ENCODE measurements at regions not wholly inside any gene's neighbourhood (a gene's known extent, or its start where the extent isn't known, plus 50 kb on each side); places are given as distances from the start of the nearest gene placed in this dataset.

DNA sequence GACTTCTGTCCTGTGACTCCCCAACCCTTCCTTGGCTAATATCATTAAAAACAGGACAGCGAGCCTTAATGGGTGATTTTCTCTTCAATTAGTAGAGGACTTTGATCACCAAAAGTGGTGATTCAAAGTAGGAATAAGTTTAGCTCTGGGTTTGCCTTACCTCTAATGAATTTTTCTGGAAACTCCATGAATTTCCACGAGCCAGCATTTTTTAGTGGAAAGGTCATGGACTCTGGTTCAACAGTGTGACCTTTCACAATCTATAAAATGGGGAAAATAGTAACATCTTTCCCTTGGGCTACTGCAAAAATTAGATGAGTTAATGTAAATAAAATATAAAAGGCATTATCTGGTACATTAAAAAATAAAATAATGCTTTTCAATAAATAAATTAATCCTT, 417.8 kb upstream of the NR2F2 start:
- no peak for DNase-seq (ENCODE audit: low spot score)
- in situ Hi-C loops (cut with MboI; ENCODE audit: low pct_unique_long_range_greater_than_20kb, low sequenced_read_pairs, unreplicated experiment) = no loop called here
- TF ChIP-seq, protein P1, sequence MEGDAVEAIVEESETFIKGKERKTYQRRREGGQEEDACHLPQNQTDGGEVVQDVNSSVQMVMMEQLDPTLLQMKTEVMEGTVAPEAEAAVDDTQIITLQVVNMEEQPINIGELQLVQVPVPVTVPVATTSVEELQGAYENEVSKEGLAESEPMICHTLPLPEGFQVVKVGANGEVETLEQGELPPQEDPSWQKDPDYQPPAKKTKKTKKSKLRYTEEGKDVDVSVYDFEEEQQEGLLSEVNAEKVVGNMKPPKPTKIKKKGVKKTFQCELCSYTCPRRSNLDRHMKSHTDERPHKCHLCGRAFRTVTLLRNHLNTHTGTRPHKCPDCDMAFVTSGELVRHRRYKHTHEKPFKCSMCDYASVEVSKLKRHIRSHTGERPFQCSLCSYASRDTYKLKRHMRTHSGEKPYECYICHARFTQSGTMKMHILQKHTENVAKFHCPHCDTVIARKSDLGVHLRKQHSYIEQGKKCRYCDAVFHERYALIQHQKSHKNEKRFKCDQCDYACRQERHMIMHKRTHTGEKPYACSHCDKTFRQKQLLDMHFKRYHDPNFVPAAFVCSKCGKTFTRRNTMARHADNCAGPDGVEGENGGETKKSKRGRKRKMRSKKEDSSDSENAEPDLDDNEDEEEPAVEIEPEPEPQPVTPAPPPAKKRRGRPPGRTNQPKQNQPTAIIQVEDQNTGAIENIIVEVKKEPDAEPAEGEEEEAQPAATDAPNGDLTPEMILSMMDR (IDR thresholded peaks at IDR 0.05; ENCODE audit: extremely low read depth, insufficient read depth, missing control alignments) = no peak

DNA sequence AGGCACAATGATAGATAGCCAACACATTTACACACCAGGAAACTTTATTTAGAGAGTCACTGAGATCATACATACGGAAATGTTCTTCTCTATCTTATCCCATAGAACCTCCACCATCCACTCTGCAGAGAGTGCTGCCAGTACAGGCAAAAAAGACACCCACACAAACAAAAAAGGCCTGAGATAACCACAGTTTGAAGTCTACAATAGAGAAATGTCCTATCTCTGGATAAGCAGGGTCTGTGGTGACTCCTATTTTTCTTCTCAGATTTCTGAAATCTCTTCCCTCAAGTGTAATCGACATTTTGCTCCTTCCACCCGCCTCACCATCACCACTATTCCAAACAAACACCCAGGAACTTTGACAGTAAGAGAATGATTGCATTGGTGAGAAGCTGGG, 413.9 kb upstream of the NR2F2 start:
- in situ Hi-C loops (cut with MboI; ENCODE audit: low pct_unique_long_range_greater_than_20kb, low sequenced_read_pairs, unreplicated experiment) = no loop called here
- TF ChIP-seq, protein P1 (IDR thresholded peaks at IDR 0.05; ENCODE audit: extremely low read depth, insufficient read depth, missing control alignments) = no peak
- no peak for DNase-seq (ENCODE audit: low spot score)

DNA sequence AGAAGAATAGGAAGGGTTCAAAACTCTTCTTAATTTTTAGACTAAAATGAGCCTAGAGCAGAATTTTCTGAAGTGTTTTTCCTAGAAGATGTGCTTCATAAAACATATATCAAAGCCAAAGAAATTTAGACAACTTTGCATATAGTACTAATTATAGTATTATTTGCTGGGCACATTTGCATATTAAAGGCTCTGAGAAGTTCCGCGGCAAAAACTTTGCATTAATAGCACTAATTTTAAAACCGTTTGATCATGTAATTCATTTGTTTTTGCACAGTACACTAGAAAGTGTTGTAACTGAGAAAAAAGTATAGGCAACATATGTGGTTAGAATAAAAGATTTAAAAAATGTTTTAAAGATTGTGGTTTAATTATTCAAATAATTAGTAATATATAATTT, 412.0 kb upstream of the NR2F2 start:
- in situ Hi-C loops (cut with MboI; ENCODE audit: low pct_unique_long_range_greater_than_20kb, low sequenced_read_pairs, unreplicated experiment) = no loop called here
- TF ChIP-seq, protein P1 (IDR thresholded peaks at IDR 0.05; ENCODE audit: extremely low read depth, insufficient read depth, missing control alignments) = no peak
- DNase-seq (ENCODE audit: low spot score) = no peak

DNA sequence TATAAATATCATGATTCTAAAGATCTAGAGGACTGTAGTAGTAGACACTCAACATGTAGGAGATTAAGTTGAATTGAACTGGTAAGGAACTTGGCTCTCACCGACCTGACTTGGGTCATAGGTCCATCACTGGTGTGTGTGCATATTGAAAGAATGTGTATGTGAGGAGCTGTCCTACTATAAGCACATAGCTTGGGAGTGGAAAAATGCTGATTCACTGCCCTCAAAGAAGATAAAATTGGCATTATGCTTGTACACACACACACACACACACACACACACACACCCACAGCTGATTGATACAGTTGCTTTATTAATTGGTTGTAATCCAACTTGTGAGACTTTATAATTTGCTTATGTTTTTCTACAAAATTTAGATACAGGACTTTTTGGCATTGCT, 411.0 kb upstream of the NR2F2 start:
- in situ Hi-C loops (cut with MboI; ENCODE audit: low pct_unique_long_range_greater_than_20kb, low sequenced_read_pairs, unreplicated experiment) = no loop called here
- no peak for DNase-seq (ENCODE audit: low spot score)
- TF ChIP-seq, protein P1 (IDR thresholded peaks at IDR 0.05; ENCODE audit: extremely low read depth, insufficient read depth, missing control alignments) = no peak

DNA sequence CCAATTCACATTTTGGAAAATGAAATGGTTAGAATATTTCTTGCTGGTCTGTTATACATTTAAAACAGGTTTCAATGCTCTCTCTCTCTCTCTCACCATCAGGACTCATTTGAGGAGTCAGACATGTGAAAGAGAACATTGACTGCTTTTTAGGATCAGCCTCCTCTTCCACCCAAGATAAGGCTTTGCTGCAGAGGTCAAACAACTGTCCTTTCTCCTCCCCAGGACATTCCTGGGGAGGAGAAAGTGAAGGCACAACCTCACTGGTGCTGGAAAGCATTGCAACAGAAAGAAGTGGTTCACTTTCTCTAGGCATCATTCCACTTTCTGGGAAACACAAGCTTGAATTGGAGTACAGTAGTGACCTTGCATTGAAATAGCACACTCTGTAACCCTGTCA, 409.1 kb upstream of the NR2F2 start:
- in situ Hi-C loops (cut with MboI; ENCODE audit: low pct_unique_long_range_greater_than_20kb, low sequenced_read_pairs, unreplicated experiment) = no loop called here
- DNase-seq (ENCODE audit: low spot score) = no peak
- TF ChIP-seq, protein P1 (IDR thresholded peaks at IDR 0.05; ENCODE audit: extremely low read depth, insufficient read depth, missing control alignments) = no peak

DNA sequence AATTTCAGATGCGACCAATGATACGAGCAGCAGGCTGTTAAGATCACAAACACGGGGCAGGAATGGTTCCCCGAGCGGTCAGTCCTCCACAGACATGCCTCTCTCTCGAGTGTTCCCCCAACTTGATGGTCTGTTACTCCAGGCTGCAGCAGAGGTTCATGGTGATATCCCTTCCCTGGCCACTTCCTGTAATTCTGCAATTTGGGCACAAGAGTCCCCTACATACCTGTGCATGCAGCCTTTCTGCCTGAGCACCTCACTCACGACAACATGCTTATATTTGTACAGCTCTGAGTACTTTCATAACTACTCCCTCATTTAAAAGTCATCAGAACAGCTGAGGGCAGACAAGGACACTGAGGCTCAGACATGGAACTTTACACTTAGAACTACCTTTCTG, 408.1 kb upstream of the NR2F2 start:
- in situ Hi-C loops (cut with MboI; ENCODE audit: low pct_unique_long_range_greater_than_20kb, low sequenced_read_pairs, unreplicated experiment) = no loop called here
- TF ChIP-seq, protein P1 (IDR thresholded peaks at IDR 0.05; ENCODE audit: extremely low read depth, insufficient read depth, missing control alignments) = peak; percentile 17
- DNase-seq (ENCODE audit: low spot score) = no peak

DNA sequence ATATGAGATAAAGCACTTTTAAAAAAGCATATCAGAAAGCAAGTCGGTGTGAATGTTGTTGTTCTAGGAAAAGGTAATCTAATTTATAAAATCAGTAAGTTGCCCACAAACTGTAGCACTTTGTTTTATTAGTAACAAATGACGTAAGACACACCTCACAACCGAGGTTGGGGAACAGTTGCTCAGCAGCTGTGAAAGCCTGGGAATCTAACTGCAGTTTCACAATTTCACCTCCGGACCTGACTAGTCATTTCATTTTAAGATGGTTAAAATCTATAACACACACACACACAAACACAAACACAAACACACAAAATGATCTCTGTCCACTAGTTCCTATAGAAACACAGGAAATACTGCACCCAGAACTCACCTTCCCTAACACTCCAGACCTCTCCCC, 406.7 kb upstream of the NR2F2 start:
- in situ Hi-C loops (cut with MboI; ENCODE audit: low pct_unique_long_range_greater_than_20kb, low sequenced_read_pairs, unreplicated experiment) = no loop called here
- TF ChIP-seq, protein P1 (IDR thresholded peaks at IDR 0.05; ENCODE audit: extremely low read depth, insufficient read depth, missing control alignments) = no peak
- no peak for DNase-seq (ENCODE audit: low spot score)
